Myocyte (in vitro differentiated cells): ENCODE measurements at regions not wholly inside any gene's neighbourhood (a gene's known extent, or its start where the extent isn't known, plus 50 kb on each side); places are given as distances from the start of the nearest gene placed in this dataset.
A peak's percentile ranks its signal among the peaks of the same experiment; 100 is the strongest.

Experiments used
- DNase-seq: peaks from one replicate; pipeline ENCODE4 v3.0.0-alpha.2; 2012; ENCODE audit warnings: low read depth

GRCh38 chr21:16169779-16170178 lies 440.0 kb downstream of the USP25 start:
- DNase-seq, result no peak

- DNase-seq, result no peak
Observed at GRCh38 chr21:16176570-16176969, 446.8 kb downstream of the USP25 start.

GRCh38 chr21:16177532-16177931 lies 447.8 kb downstream of the USP25 start:
- no peak for DNase-seq

GRCh38 chr21:16179773-16180172 lies 450.0 kb downstream of the USP25 start:
- DNase-seq, result no peak

GRCh38 chr21:16180614-16181013 lies 450.8 kb downstream of the USP25 start:
- no peak for DNase-seq

- DNase-seq, result no peak
Observed at GRCh38 chr21:16181018-16181417, 451.2 kb downstream of the USP25 start.

GRCh38 chr21:16185766-16186165 lies 456.0 kb downstream of the USP25 start:
- DNase-seq, result no peak

- DNase-seq, result no peak
Observed at GRCh38 chr21:16186742-16187141, 457.0 kb downstream of the USP25 start.

GRCh38 chr21:16187603-16188301 lies 458.0 kb downstream of the USP25 start:
- DNase-seq, result no peak

- DNase-seq, result no peak
Observed at GRCh38 chr21:16192902-16193301, 463.1 kb downstream of the USP25 start.

GRCh38 chr21:16193496-16194094 lies 463.8 kb downstream of the USP25 start:
- DNase-seq, result no peak

GRCh38 chr21:16194095-16194787 lies 464.5 kb downstream of the USP25 start:
- peak; percentile 85 for DNase-seq

GRCh38 chr21:16194788-16195537 lies 465.2 kb downstream of the USP25 start:
- peak; percentile 53 for DNase-seq

- DNase-seq, result no peak
Observed at GRCh38 chr21:16195538-16195910, 465.7 kb downstream of the USP25 start.

- DNase-seq, result peak; percentile 64
Observed at GRCh38 chr21:16196001-16196400, 466.2 kb downstream of the USP25 start.

GRCh38 chr21:16198546-16198945 lies 468.8 kb downstream of the USP25 start:
- no peak for DNase-seq

- DNase-seq, result no peak
Observed at GRCh38 chr21:16199539-16199938, 469.8 kb downstream of the USP25 start.

GRCh38 chr21:16201718-16202117 lies 471.9 kb downstream of the USP25 start:
- DNase-seq, result no peak

- no peak for DNase-seq
Observed at GRCh38 chr21:16205527-16205926, 475.7 kb downstream of the USP25 start.

- peak; percentile 49 for DNase-seq
Observed at GRCh38 chr21:16211339-16212303, 481.8 kb downstream of the USP25 start.

GRCh38 chr21:16213518-16213917 lies 483.7 kb downstream of the USP25 start:
- DNase-seq, result no peak
